ENCODE measurements at regions not wholly inside any gene's neighbourhood (a gene's known extent, or its start where the extent isn't known, plus 50 kb on each side); places are given as distances from the start of the nearest gene placed in this dataset.

DNA sequence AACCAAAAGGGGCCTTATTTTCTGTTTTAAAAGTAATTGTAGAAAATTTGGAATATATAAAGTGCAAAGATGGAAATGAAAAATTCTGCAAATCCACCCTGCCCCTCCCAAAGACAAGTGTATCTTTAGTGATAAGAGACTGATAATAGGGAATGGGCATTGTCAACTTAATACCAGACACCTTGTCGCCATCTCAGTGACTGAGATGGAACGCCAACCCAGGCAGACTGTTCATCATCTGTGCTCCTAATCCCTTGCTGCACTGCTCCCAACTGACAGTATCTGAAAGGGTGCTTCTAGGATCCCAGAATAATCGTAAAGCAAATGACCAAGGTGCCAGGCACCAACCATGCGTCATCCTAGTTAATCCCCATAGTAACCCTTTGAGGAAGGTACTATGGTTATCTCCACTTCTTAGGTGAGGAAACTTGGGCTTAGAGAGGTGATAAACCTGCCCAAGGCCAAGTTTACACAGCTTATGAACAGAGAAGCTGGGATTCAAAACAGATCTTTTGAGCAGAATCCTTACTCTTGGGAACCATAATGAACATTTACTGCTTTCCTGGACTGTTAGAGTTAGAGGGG is 583.7 kb downstream of the GATA3 start:
- TF ChIP-seq ZBTB7A (IDR thresholded peaks at IDR 0.05; ENCODE audit: low read depth), result no peak
- no peak for TF ChIP-seq EGR1 (IDR thresholded peaks at IDR 0.05)

GRCh38 chr10:8639486-8640185 is 585.1 kb downstream of the GATA3 start:
- TF ChIP-seq, protein P1, sequence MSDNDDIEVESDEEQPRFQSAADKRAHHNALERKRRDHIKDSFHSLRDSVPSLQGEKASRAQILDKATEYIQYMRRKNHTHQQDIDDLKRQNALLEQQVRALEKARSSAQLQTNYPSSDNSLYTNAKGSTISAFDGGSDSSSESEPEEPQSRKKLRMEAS (IDR thresholded peaks at IDR 0.05), result no peak

DNA sequence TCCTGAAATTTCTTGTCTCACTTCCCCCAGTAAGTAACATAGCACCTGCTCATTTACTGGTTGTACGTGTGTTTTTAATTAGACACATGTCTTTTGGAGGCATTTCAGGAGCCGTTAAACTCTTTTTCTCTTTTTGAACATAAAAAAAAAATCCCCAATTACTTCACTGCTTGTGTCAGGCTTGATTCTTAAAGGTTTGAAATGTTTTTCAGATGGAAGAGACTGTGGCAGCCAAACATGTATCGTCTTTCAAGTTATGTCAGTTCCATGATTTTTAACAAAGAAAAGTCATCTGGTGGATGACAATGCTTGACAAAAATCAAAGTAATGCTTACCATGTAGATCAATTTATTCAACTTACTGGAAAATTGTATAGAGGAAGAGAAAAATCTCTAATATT is 585.8 kb downstream of the GATA3 start:
- no peak for TF ChIP-seq CREB1 (IDR thresholded peaks at IDR 0.05; ENCODE audit: low read depth)
- TF ChIP-seq YY1 (IDR thresholded peaks at IDR 0.05; ENCODE audit: low read depth), result no peak
- no peak for TF ChIP-seq TAF1 (IDR thresholded peaks at IDR 0.05; ENCODE audit: low read depth)
- TF ChIP-seq EP300 (IDR thresholded peaks at IDR 0.05; ENCODE audit: borderline replicate concordance), result no peak
- TF ChIP-seq, protein P2, sequence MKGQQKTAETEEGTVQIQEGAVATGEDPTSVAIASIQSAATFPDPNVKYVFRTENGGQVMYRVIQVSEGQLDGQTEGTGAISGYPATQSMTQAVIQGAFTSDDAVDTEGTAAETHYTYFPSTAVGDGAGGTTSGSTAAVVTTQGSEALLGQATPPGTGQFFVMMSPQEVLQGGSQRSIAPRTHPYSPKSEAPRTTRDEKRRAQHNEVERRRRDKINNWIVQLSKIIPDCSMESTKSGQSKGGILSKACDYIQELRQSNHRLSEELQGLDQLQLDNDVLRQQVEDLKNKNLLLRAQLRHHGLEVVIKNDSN (IDR thresholded peaks at IDR 0.05), result no peak
- no peak for TF ChIP-seq NFIC (IDR thresholded peaks at IDR 0.05)
- no peak for TF ChIP-seq FOXM1 (IDR thresholded peaks at IDR 0.05; ENCODE audit: borderline replicate concordance, low read depth)
- TF ChIP-seq TCF12 (IDR thresholded peaks at IDR 0.05; ENCODE audit: low read depth), result no peak
- TF ChIP-seq, protein P3, sequence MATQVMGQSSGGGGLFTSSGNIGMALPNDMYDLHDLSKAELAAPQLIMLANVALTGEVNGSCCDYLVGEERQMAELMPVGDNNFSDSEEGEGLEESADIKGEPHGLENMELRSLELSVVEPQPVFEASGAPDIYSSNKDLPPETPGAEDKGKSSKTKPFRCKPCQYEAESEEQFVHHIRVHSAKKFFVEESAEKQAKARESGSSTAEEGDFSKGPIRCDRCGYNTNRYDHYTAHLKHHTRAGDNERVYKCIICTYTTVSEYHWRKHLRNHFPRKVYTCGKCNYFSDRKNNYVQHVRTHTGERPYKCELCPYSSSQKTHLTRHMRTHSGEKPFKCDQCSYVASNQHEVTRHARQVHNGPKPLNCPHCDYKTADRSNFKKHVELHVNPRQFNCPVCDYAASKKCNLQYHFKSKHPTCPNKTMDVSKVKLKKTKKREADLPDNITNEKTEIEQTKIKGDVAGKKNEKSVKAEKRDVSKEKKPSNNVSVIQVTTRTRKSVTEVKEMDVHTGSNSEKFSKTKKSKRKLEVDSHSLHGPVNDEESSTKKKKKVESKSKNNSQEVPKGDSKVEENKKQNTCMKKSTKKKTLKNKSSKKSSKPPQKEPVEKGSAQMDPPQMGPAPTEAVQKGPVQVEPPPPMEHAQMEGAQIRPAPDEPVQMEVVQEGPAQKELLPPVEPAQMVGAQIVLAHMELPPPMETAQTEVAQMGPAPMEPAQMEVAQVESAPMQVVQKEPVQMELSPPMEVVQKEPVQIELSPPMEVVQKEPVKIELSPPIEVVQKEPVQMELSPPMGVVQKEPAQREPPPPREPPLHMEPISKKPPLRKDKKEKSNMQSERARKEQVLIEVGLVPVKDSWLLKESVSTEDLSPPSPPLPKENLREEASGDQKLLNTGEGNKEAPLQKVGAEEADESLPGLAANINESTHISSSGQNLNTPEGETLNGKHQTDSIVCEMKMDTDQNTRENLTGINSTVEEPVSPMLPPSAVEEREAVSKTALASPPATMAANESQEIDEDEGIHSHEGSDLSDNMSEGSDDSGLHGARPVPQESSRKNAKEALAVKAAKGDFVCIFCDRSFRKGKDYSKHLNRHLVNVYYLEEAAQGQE (IDR thresholded peaks at IDR 0.05; ENCODE audit: low read depth), result no peak
- TF ChIP-seq, protein P1 (IDR thresholded peaks at IDR 0.05), result no peak
- no peak for TF ChIP-seq RAD21 (IDR thresholded peaks at IDR 0.05; ENCODE audit: low read depth)
- TF ChIP-seq CEBPB (IDR thresholded peaks at IDR 0.05), result no peak
- TF ChIP-seq ZBTB7A (IDR thresholded peaks at IDR 0.05; ENCODE audit: low read depth), result no peak
- no peak for TF ChIP-seq EGR1 (IDR thresholded peaks at IDR 0.05)
- no peak for TF ChIP-seq TEAD4 (IDR thresholded peaks at IDR 0.05)

- TF ChIP-seq EP300 (IDR thresholded peaks at IDR 0.05; ENCODE audit: borderline replicate concordance) (no peak), RAD21 (IDR thresholded peaks at IDR 0.05; ENCODE audit: low read depth) (no peak), ZBTB7A (IDR thresholded peaks at IDR 0.05; ENCODE audit: low read depth) (no peak), TAF1 (IDR thresholded peaks at IDR 0.05; ENCODE audit: low read depth) (no peak), CEBPB (IDR thresholded peaks at IDR 0.05) (no peak), TCF12 (IDR thresholded peaks at IDR 0.05; ENCODE audit: low read depth) (no peak), CREB1 (IDR thresholded peaks at IDR 0.05; ENCODE audit: low read depth) (no peak), TEAD4 (IDR thresholded peaks at IDR 0.05) (no peak), NFIC (IDR thresholded peaks at IDR 0.05) (no peak)
- TF ChIP-seq, protein P3 (IDR thresholded peaks at IDR 0.05; ENCODE audit: low read depth), result no peak
- TF ChIP-seq, protein P1 (IDR thresholded peaks at IDR 0.05), result no peak
These were observed 586.4 kb downstream of the GATA3 start for GRCh38 chr10:8640878-8641277.

DNA sequence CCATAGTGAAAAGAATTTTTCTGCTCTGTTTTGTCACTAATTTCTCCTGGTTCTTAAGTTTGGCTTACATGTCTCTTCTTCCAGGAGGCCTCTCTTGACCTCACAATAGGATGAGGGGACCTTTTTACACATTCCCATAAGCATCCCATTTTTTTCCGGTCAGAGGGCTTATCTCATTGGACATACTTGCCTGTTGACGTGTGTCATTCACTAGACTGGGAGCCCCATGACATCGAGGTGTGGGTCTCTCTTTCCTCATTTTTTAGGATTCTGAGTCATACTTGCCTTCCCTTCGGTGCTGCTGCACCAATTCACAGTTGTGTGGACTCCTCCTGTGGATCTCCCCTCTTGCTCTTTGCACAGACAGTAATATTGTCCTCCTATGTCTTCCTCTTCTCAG is 601.8 kb downstream of the GATA3 start:
- no peak for TF ChIP-seq YY1 (IDR thresholded peaks at IDR 0.05; ENCODE audit: low read depth)
- TF ChIP-seq, protein P3 (IDR thresholded peaks at IDR 0.05; ENCODE audit: low read depth), result no peak
- no peak for TF ChIP-seq RAD21 (IDR thresholded peaks at IDR 0.05; ENCODE audit: low read depth)
- no peak for TF ChIP-seq ZBTB7A (IDR thresholded peaks at IDR 0.05; ENCODE audit: low read depth)
- no peak for TF ChIP-seq NFIC (IDR thresholded peaks at IDR 0.05)
- TF ChIP-seq FOXM1 (IDR thresholded peaks at IDR 0.05; ENCODE audit: borderline replicate concordance, low read depth), result no peak
- TF ChIP-seq CREB1 (IDR thresholded peaks at IDR 0.05; ENCODE audit: low read depth), result no peak
- TF ChIP-seq, protein P1 (IDR thresholded peaks at IDR 0.05), result no peak
- TF ChIP-seq TEAD4 (IDR thresholded peaks at IDR 0.05), result no peak
- TF ChIP-seq TAF1 (IDR thresholded peaks at IDR 0.05; ENCODE audit: low read depth), result no peak
- TF ChIP-seq, protein P2 (IDR thresholded peaks at IDR 0.05), result no peak
- TF ChIP-seq TCF12 (IDR thresholded peaks at IDR 0.05; ENCODE audit: low read depth), result no peak
